Activated T-helper 17 cell treated with anti-CD3 and anti-CD28 coated beads, Interleukin-2, amount 50 U/mL, for 72 hours (primary cell): ENCODE measurements at regions not wholly inside any gene's neighbourhood (a gene's known extent, or its start where the extent isn't known, plus 50 kb on each side); places are given as distances from the start of the nearest gene placed in this dataset.

ENCODE experiments used
- ATAC-seq: fragments of 150-1000 bp; cut with Tn5 transposase; replicated peaks from 2 replicates; pipeline ENCODE4 v1.10.0; 2021; ENCODE audit warnings: mild to moderate bottlenecking, moderate library complexity
- H3K27ac Mint-ChIP-seq: one replicate; pipeline ENCODE4 v1.8.0; 2022; ENCODE audit warnings: mixed read lengths
- H3K27me3 Mint-ChIP-seq: one replicate; pipeline ENCODE4 v1.8.0; 2022; ENCODE audit warnings: mixed read lengths
- H3K36me3 Mint-ChIP-seq: one replicate; pipeline ENCODE4 v1.8.0; 2022; ENCODE audit warnings: low read depth, mild to moderate bottlenecking, mixed read lengths
- H3K4me1 Mint-ChIP-seq: one replicate; pipeline ENCODE4 v1.8.0; 2022; ENCODE audit warnings: mixed read lengths
- H3K4me3 Mint-ChIP-seq: one replicate; pipeline ENCODE4 v1.8.0; 2022; ENCODE audit warnings: mild to moderate bottlenecking, mixed read lengths
- H3K9me3 Mint-ChIP-seq: one replicate; pipeline ENCODE4 v1.8.0; 2022; ENCODE audit warnings: mixed read lengths

- Mint-ChIP-seq H3K9me3 (peaks cover 21% of the 10 kb centered on the region), H3K36me3 (no peaks in the 10 kb centered on the region), H3K4me3 (no peak overlapping the region), H3K27ac (no peak overlapping the region), H3K27me3 (no peaks in the 10 kb centered on the region), H3K4me1 (no peaks in the 10 kb centered on the region)
- ATAC-seq, result no peak
These were observed 803.2 kb upstream of the POU3F3 start for GRCh38 chr2:104050656-104051242.

- Mint-ChIP-seq H3K4me1 (no peaks in the 10 kb centered on the region), H3K4me3 (no peak overlapping the region), H3K9me3 (peaks cover 18% of the 10 kb centered on the region), H3K27ac (no peak overlapping the region), H3K27me3 (no peaks in the 10 kb centered on the region), H3K36me3 (no peaks in the 10 kb centered on the region)
- no peak for ATAC-seq
These were observed 802.1 kb upstream of the POU3F3 start for GRCh38 chr2:104051766-104052165.

GRCh38 chr2:104052356-104052755 lies 801.6 kb upstream of the POU3F3 start:
- ATAC-seq, result no peak
- Mint-ChIP-seq H3K4me1 (no peaks in the 10 kb centered on the region), H3K27ac (no peak overlapping the region), H3K4me3 (no peak overlapping the region), H3K27me3 (no peaks in the 10 kb centered on the region), H3K9me3 (peaks cover 18% of the 10 kb centered on the region), H3K36me3 (no peaks in the 10 kb centered on the region)

GRCh38 chr2:104056451-104056850 lies 797.5 kb upstream of the POU3F3 start:
- Mint-ChIP-seq H3K4me1 (no peaks in the 10 kb centered on the region), H3K27me3 (no peaks in the 10 kb centered on the region), H3K36me3 (no peaks in the 10 kb centered on the region), H3K4me3 (no peak overlapping the region), H3K27ac (no peak overlapping the region), H3K9me3 (peaks cover 7% of the 10 kb centered on the region)
- ATAC-seq, result no peak

GRCh38 chr2:104068665-104069064 lies 785.2 kb upstream of the POU3F3 start:
- ATAC-seq, result no peak
- H3K36me3 Mint-ChIP-seq, result no peaks in the 10 kb centered on the region
- H3K4me3 Mint-ChIP-seq, result no peak overlapping the region
- peaks cover 8% of the 10 kb centered on the region for H3K9me3 Mint-ChIP-seq
- no peaks in the 10 kb centered on the region for H3K27me3 Mint-ChIP-seq
- no peak overlapping the region for H3K27ac Mint-ChIP-seq
- no peaks in the 10 kb centered on the region for H3K4me1 Mint-ChIP-seq

GRCh38 chr2:104077573-104077972 lies 776.3 kb upstream of the POU3F3 start:
- Mint-ChIP-seq H3K4me3 (no peak overlapping the region), H3K27ac (no peak overlapping the region), H3K36me3 (no peaks in the 10 kb centered on the region), H3K9me3 (peaks cover 12% of the 10 kb centered on the region), H3K27me3 (no peaks in the 10 kb centered on the region), H3K4me1 (no peaks in the 10 kb centered on the region)
- ATAC-seq, result no peak

GRCh38 chr2:104078431-104079157 lies 775.3 kb upstream of the POU3F3 start:
- no peaks in the 10 kb centered on the region for H3K36me3 Mint-ChIP-seq
- H3K4me3 Mint-ChIP-seq, result no peak overlapping the region
- ATAC-seq, result no peak
- H3K27ac Mint-ChIP-seq, result no peak overlapping the region
- no peaks in the 10 kb centered on the region for H3K4me1 Mint-ChIP-seq
- no peaks in the 10 kb centered on the region for H3K27me3 Mint-ChIP-seq
- peaks cover 7% of the 10 kb centered on the region for H3K9me3 Mint-ChIP-seq

GRCh38 chr2:104088745-104089144 lies 765.2 kb upstream of the POU3F3 start:
- H3K27me3 Mint-ChIP-seq, result no peaks in the 10 kb centered on the region
- no peak overlapping the region for H3K4me3 Mint-ChIP-seq
- ATAC-seq, result no peak
- no peaks in the 10 kb centered on the region for H3K4me1 Mint-ChIP-seq
- H3K27ac Mint-ChIP-seq, result no peak overlapping the region
- H3K36me3 Mint-ChIP-seq, result no peaks in the 10 kb centered on the region
- H3K9me3 Mint-ChIP-seq, result peaks cover 5% of the 10 kb centered on the region

GRCh38 chr2:104090407-104090806 lies 763.5 kb upstream of the POU3F3 start:
- Mint-ChIP-seq H3K27me3 (no peaks in the 10 kb centered on the region), H3K4me3 (no peak overlapping the region), H3K27ac (no peak overlapping the region), H3K36me3 (no peaks in the 10 kb centered on the region), H3K4me1 (no peaks in the 10 kb centered on the region), H3K9me3 (peaks cover 8% of the 10 kb centered on the region)
- no peak for ATAC-seq

- no peak overlapping the region for H3K4me3 Mint-ChIP-seq
- no peak for ATAC-seq
- H3K36me3 Mint-ChIP-seq, result no peaks in the 10 kb centered on the region
- no peaks in the 10 kb centered on the region for H3K27me3 Mint-ChIP-seq
- H3K27ac Mint-ChIP-seq, result no peak overlapping the region
- H3K9me3 Mint-ChIP-seq, result peaks cover 8% of the 10 kb centered on the region
- H3K4me1 Mint-ChIP-seq, result no peaks in the 10 kb centered on the region
These were observed 762.0 kb upstream of the POU3F3 start for GRCh38 chr2:104091894-104092293.

GRCh38 chr2:104092886-104093285 lies 761.0 kb upstream of the POU3F3 start:
- Mint-ChIP-seq H3K4me1 (no peaks in the 10 kb centered on the region), H3K36me3 (no peaks in the 10 kb centered on the region), H3K9me3 (peaks cover 8% of the 10 kb centered on the region), H3K27ac (no peak overlapping the region), H3K4me3 (no peak overlapping the region), H3K27me3 (no peaks in the 10 kb centered on the region)
- no peak for ATAC-seq

GRCh38 chr2:104102615-104103014 lies 751.3 kb upstream of the POU3F3 start:
- Mint-ChIP-seq H3K4me3 (no peak overlapping the region), H3K9me3 (peaks cover 14% of the 10 kb centered on the region), H3K27ac (no peak overlapping the region), H3K4me1 (no peaks in the 10 kb centered on the region), H3K27me3 (no peaks in the 10 kb centered on the region), H3K36me3 (no peaks in the 10 kb centered on the region)
- ATAC-seq, result no peak

GRCh38 chr2:104109356-104109755 lies 744.6 kb upstream of the POU3F3 start:
- no peak for ATAC-seq
- Mint-ChIP-seq H3K27me3 (no peaks in the 10 kb centered on the region), H3K27ac (no peak overlapping the region), H3K4me1 (no peaks in the 10 kb centered on the region), H3K4me3 (no peak overlapping the region), H3K36me3 (no peaks in the 10 kb centered on the region), H3K9me3 (peaks cover 9% of the 10 kb centered on the region)

- Mint-ChIP-seq H3K4me1 (no peaks in the 10 kb centered on the region), H3K27me3 (no peaks in the 10 kb centered on the region), H3K4me3 (no peak overlapping the region), H3K9me3 (peaks cover 25% of the 10 kb centered on the region), H3K27ac (no peak overlapping the region), H3K36me3 (no peaks in the 10 kb centered on the region)
- ATAC-seq, result no peak
These were observed 735.0 kb upstream of the POU3F3 start for GRCh38 chr2:104118889-104119288.

- H3K4me1 Mint-ChIP-seq, result no peaks in the 10 kb centered on the region
- no peaks in the 10 kb centered on the region for H3K27me3 Mint-ChIP-seq
- no peak overlapping the region for H3K4me3 Mint-ChIP-seq
- H3K9me3 Mint-ChIP-seq, result peaks cover 25% of the 10 kb centered on the region
- H3K27ac Mint-ChIP-seq, result no peak overlapping the region
- no peaks in the 10 kb centered on the region for H3K36me3 Mint-ChIP-seq
- ATAC-seq, result no peak
These were observed 733.7 kb upstream of the POU3F3 start for GRCh38 chr2:104120171-104120570.
